GM12872 (cell line): ENCODE measurements at regions not wholly inside any gene's neighbourhood (a gene's known extent, or its start where the extent isn't known, plus 50 kb on each side); places are given as distances from the start of the nearest gene placed in this dataset.
A peak's percentile ranks its signal among the peaks of the same experiment; 100 is the strongest.

Experiments used
- CTCF ChIP-seq: IDR thresholded peaks from 3 replicates; pipeline ENCODE4 v1.5.1; 2011; ENCODE audit warnings: low read depth, mild to moderate bottlenecking, low read length, moderate library complexity; ENCODE audit not compliant: insufficient read depth

DNA sequence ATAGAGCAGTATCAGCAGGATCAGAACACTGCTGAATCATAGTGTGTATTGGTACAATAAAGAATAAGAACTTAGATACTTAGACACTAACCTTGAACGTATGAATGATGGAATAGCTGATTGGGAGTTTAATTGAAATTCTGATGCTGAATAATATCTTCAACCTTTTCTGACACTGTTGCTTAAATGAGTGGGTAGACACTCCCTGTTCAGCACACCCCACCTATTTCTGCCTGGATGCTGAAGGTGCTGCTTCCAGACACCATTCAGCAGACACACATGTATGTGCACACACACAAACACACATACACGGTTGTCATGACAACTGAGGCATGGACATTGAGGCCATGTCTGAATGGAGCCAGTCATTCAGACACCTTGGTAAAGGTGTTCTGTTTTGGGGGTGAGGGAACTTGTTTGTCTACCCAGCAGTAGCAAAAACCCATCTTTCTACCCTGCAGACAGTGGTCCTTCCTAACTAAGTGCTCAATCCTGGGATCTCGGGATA, 54.3 kb downstream of the TMEM215 start:
- TF ChIP-seq CTCF, result no peak

GRCh38 chr9:32839013-32839885, 55.9 kb downstream of the TMEM215 start:
- TF ChIP-seq CTCF, result peak; percentile 20; the same call in 1 of the 3 replicates

DNA sequence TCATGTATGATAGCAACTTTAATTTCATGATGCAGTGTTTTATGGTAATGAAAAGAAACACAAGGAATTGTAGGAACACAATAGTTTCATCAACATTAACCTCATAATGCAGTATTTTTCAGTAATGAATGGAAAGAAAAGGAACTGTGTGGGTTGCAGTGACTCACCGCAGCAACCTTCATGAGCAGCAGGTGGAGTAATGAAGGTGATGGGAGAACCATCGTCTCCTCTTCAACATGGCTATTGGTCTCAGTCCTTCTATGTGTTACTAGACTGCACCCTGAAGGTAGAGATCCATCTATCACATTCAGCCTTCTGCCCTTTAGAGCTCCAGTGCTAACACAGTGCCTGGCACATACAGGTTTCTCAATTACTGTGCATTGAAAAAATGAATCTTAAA, 58.0 kb downstream of the TMEM215 start:
- no peak for TF ChIP-seq CTCF

DNA sequence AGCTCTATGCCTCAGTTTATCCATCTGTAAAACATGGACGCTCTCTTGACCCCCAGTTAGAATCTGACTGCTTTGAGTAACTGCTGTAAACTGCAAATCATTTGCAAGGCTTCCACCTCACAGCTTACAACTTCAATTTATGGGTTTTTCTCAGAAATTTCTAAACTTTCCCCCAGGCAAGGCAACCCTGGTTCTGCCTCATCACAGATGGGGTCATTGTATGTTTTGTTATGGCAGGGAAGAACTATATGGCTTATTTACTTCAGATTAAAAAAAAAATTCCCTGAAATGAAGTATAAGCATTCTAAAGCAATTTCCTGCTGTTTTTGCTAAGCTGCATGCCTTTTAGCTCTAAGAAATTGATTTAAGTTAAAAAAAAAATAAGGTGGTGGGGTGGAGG, 60.0 kb downstream of the TMEM215 start:
- no peak for TF ChIP-seq CTCF

GRCh38 chr9:32844259-32844658, 60.9 kb downstream of the TMEM215 start:
- no peak for TF ChIP-seq CTCF

- no peak for TF ChIP-seq CTCF
Observed at GRCh38 chr9:32854271-32854670, 70.9 kb downstream of the TMEM215 start.

- TF ChIP-seq CTCF, result no peak
Observed at GRCh38 chr9:32855752-32856151, 72.4 kb downstream of the TMEM215 start.
